HG02870 (cell line): ENCODE measurements at regions not wholly inside any gene's neighbourhood (a gene's known extent, or its start where the extent isn't known, plus 50 kb on each side); places are given as distances from the start of the nearest gene placed in this dataset.
A peak's percentile ranks its signal among the peaks of the same experiment; 100 is the strongest.

Experiments
- ATAC-seq: cut with Tn5 transposase; IDR thresholded peaks from one replicate; pipeline ENCODE4 v1.9.1; 2021; ENCODE audit warnings: mild to moderate bottlenecking, moderate library complexity; ENCODE audit not compliant: unreplicated experiment

GRCh38 chr5:58259685-58260152, 200.2 kb downstream of the PLK2 start:
- no peak for ATAC-seq

DNA sequence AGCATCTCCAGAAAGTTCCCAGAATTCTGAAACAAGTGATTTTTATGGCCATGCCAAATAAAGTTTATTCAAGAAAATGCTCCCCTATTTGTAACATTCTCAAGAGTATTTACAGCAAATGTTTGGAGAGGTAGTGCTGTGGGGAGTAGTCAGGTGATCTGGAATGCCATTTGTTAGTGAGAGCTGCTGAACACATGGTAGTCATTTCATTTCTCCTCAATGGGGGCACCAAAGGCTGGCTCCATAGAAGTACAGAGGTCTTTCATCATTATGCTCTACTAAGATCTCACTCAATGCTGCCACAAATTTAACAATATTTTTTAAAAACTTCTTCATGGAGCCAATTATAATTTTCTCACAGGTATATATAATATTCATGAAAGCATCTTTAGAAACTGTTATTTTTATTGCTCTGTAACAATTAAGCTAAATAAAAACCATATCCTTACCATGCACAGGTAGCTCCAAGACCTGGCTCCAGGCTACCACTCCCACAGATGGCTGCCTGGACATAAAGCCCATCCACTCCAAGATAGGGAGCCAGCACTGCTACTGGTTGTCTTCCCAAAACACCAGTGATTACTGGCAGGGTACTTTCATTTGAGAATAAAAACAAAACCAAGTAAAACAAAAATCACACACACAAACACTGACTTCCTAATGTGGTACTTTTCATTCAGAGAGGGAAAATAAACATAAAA, 200.8 kb downstream of the PLK2 start:
- no peak for ATAC-seq

GRCh38 chr5:58255970-58256369, 203.9 kb downstream of the PLK2 start:
- no peak for ATAC-seq

DNA sequence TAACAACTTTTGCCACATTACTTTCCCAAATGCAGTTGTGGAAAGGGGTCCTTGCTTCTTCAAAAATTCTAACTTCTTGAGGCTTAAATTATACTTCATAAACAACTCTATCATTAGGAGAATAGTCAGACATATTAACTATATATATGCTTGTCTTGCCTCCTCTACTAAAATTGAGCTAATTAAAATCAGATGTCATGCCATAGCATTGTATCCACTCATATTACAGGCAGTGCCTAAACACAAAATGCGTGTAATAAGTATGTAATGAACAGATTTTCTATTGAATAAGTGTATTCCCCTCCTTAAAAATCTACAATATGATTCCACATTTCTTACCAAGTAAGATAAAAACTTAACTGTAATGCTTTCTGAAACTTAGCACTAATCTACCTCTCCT, 204.5 kb downstream of the PLK2 start:
- ATAC-seq: no peak

GRCh38 chr5:58248221-58248620, 211.7 kb downstream of the PLK2 start:
- ATAC-seq: no peak

DNA sequence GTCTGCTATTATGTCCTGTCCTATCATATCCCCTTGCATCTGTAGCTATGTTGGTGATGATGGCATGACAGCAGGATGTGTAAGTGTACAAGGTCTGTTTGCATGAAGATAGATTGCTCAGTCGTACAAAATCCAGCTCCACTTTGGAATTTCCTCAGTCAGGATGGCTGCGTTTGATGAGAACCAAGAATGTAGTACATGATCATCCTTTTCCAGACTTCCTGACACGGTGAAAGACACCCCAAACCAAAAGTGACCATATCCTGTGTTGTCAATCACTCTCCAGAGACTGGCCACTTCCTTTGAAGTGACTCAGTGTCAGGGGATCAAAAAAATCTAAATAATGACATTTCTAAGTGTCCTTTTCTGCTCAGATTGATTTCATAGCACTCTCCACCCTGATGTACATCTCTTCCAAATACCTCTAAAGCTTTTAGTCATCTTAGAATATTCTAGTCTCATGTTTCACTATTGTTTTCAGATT, 213.4 kb downstream of the PLK2 start:
- no peak for ATAC-seq

GRCh38 chr5:58245476-58245840, 214.4 kb downstream of the PLK2 start:
- ATAC-seq: no peak

DNA sequence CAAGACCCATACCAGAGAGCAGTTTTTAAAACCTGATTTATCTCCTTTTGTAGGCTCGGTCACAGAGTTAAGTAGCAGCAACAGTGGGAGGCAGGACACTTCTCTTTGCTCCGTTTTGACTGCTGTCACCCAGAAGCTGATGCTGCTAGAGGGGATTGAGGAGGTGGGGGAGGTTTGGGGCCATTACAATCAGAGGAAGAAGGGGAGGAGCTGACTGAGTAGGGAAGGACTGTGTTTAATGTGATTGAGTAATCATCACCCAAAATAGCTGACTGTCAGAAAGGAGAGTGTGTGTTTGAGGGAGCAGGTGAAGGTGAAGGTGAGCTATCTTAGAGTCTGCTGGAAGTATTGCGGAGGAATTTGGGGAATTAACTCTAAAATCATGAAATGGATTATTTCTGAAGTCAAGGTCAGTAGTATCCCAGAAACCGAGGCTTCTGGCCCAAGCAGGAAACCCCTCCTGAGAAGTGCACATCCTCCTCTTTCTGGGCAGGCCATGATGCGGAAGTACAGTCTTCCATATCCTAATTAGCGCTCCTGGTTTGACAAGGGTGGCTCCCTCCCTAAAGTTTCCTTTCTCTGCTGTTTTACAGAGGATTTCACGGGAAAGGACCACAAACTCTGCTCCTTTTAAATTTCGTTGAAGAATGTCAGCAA, 214.9 kb downstream of the PLK2 start:
- no peak for ATAC-seq

DNA sequence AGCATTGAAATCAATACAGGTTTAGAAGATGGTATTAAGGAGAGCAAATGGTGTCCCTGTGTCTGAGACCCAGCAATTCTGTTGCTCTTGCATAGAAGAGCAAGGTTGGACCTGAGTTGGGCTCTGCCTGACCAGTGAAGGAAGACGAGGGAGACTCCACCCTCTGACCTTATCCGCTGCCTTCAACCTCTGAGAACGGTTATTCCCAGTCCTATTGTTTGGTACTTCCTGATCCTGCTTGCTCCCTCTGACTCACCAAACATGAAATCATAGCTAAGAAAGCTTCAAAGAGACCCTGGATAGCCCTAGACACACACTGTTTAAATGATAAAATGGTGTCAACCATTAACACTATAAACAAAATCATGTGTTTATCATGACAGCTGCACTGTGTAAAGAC, 218.5 kb downstream of the PLK2 start:
- no peak for ATAC-seq

DNA sequence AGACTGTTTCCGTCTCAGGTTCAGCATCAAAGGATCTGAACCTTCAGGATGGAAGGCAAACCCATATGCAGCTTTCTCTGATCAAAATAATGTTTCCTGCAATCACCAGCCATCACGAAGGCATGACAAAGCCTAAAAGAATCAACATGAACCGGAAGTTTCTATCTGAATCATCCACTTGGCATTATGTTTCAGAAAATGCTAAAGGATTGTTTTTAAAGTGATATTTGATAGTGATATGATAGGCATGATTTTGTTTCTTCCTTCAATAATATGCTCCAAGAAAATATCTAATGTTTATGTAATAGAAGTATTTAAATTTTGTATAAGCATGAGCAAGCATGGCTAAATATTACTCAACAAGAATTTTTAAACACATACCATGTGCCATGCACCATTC, 219.6 kb downstream of the PLK2 start:
- ATAC-seq: no peak

GRCh38 chr5:58239731-58240130, 220.2 kb downstream of the PLK2 start:
- no peak for ATAC-seq

DNA sequence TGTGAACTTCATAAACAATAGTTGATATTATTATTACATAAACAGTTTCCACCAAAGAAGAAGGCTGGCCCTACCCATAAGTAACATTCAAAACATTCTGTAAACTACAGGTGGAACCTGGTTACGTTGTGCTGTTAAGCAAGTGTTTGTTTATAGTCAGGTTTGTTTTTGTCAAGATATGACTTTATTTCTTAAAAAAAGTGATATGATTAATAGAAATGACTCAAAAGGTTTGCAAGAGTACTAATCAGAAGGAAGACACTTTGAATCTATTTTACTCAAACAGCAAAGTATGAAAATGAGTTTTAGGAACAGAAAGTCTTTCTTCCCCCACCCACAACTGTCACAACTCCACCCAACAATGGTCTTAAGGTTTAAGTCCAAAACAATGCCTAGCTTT, 220.8 kb downstream of the PLK2 start:
- ATAC-seq: peak; percentile 91

- no peak for ATAC-seq
Measured at GRCh38 chr5:58236498-58236897, 223.4 kb downstream of the PLK2 start.

GRCh38 chr5:58235299-58235698, 224.6 kb downstream of the PLK2 start:
- no peak for ATAC-seq

DNA sequence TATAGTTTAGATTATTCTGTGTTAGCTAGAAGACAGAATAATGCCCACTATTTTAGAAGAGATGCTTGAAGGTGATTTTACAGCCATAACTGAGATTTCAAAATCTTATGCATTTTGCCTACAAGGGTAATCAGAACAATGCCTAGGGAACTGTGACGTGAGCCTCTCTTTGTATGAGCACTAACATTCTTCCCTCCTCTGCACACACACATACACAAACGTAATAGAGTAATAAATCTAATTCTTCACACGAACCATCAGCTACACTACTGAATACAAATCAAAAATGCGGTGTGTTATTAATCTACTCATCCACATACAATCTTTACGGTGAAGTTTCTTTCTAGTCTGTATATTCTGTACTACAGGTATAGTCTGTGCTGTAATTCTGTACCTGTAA, 227.8 kb downstream of the PLK2 start:
- no peak for ATAC-seq

- ATAC-seq: no peak
Measured at GRCh38 chr5:58231041-58231440, 228.8 kb downstream of the PLK2 start.

- ATAC-seq: no peak
Measured at GRCh38 chr5:58228896-58229295, 231.0 kb downstream of the PLK2 start.

DNA sequence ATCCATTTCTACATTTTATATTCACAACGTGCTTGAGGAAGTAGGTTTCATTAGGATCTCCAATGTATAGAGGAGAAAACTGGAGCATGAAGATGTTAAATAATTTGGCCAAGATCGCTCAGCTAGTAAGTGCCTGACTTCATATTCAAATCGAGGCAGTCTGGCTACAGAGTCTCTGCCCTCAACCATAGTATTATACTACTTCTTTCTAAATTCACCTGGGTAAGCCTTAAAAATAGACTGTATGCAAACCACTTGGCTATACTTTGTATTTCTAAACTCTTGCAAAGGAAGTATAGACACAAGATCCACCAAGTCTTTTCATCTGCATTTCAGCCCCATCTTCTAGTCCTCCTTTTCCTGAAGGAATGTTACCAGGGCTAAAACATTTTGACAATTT, 232.0 kb downstream of the PLK2 start:
- no peak for ATAC-seq

DNA sequence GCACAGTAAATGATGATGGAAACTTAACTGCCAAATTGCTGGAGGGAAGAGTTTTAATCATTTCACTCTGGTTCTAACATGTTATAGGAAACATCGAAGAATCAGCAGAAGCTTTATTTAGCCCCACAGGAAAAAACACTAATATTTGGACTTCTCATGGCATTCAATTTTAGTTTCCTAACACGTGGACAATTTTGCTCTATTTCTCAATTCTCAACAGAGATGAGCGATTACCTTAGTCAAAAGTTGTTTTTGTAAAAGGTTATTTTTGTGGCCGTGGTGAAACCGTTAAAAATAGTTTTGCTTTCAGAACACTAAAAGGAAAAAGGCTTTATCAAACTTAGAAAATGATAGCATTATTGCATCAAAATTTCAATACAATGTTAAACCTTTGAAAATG, 235.2 kb downstream of the PLK2 start:
- no peak for ATAC-seq

DNA sequence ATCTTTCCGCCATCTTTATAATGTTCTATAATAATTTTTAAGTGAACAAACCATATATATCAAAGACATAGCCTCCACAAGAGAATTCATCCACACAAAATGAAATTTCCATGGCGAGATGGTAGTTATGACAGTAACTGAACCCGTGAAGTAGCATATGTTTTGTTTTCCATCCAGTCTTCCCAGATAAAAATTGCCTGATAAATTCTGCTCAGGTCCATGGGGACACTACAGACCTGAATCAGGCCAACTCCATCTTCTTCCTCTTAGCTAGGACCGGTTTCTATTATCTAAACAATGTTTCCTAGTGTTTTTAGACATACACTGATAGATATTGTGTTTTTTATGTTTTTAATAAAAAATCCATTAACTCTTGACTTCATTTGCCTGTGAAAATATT, 235.7 kb downstream of the PLK2 start:
- ATAC-seq: no peak

DNA sequence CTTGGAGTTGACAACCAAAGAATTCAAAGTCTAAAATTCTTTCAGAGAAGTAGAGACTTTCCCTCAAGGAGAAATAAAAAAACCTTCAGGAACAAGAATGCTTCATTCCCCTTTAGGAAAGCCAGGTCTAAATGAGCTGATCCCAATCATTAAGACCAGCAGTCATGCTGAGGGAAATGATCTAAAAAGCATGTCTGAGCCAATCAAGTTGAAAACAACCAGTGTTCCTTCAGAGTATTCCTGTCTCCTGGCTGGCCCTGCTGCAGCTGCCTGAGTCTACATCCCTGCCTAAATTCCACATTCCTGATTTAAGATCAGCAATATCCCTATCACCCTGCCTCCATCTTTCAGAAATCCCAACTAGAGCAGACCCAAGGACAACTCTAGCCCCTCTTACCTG, 244.5 kb downstream of the PLK2 start:
- no peak for ATAC-seq

- no peak for ATAC-seq
Measured at GRCh38 chr5:58211441-58211840, 248.4 kb downstream of the PLK2 start.

GRCh38 chr5:58208674-58209073, 251.2 kb downstream of the PLK2 start:
- ATAC-seq: no peak
